Sigmoid colon (tissue), 4 donors: ENCODE measurements at regions not wholly inside any gene's neighbourhood (a gene's known extent, or its start where the extent isn't known, plus 50 kb on each side); places are given as distances from the start of the nearest gene placed in this dataset.

Experiments
- CTCF ChIP-seq, 4 experiments: fragments of 450-650 bp in 3 of 4; fragments of 200-600 bp in 1 of 4; IDR thresholded peaks; one replicate each; pipeline ENCODE4 v1.5.1; 2016 to 2019; ENCODE audit warnings: antibody characterized with exemption in 4 of 4, mild to moderate bottlenecking in 3 of 4, moderate library complexity in 2 of 4
- EP300 ChIP-seq, 4 donors: sonication (generic); formaldehyde crosslinking; IDR thresholded peaks; one replicate each; pipeline ENCODE4 v1.6.1; 2017; ENCODE audit warnings: antibody characterized with exemption in 4 of 4
- POLR2AphosphoS5 ChIP-seq, 4 donors: sonication (generic); formaldehyde crosslinking; IDR thresholded peaks; one replicate each; pipeline ENCODE4 v1.6.1; 2017; ENCODE audit warnings: antibody characterized with exemption in 4 of 4

- no peak for TF ChIP-seq POLR2AphosphoS5 (IDR thresholded peaks at IDR 0.05)
- no peak for TF ChIP-seq CTCF (IDR thresholded peaks at IDR 0.05)
- no peak for TF ChIP-seq EP300 (IDR thresholded peaks at IDR 0.05)
These were observed 502.9 kb downstream of the PTPRU start for GRCh38 chr1:29739176-29739575.
